GM12864 (cell line): ENCODE measurements at regions not wholly inside any gene's neighbourhood (a gene's known extent, or its start where the extent isn't known, plus 50 kb on each side); places are given as distances from the start of the nearest gene placed in this dataset.

Experiments
- DNase-seq: peaks from one replicate; pipeline ENCODE4 v3.0.0-alpha.2; 2011; ENCODE audit warnings: low read depth
- H3K4me3 ChIP-seq: 2 replicates; pipeline ENCODE4 v1.5.1; 2011; ENCODE audit warnings: mild to moderate bottlenecking, low read depth, low read length, control low read depth
- CTCF ChIP-seq: IDR thresholded peaks from 2 replicates; pipeline ENCODE4 v1.5.1; 2011; ENCODE audit warnings: low read depth, mild to moderate bottlenecking, moderate library complexity, low read length, control low read depth, inconsistent platforms; ENCODE audit errors: missing control alignments

- no peak overlapping the region for H3K4me3 ChIP-seq
- DNase-seq, result no peak
- TF ChIP-seq CTCF, result no peak
These were observed 416.0 kb downstream of the MAN2A1 start for GRCh38 chr5:110105692-110106091.

GRCh38 chr5:110106750-110107149 lies 417.0 kb downstream of the MAN2A1 start:
- no peak for DNase-seq
- no peak overlapping the region for H3K4me3 ChIP-seq
- TF ChIP-seq CTCF, result no peak

GRCh38 chr5:110108520-110108919 lies 418.8 kb downstream of the MAN2A1 start:
- no peak overlapping the region for H3K4me3 ChIP-seq
- TF ChIP-seq CTCF, result no peak
- no peak for DNase-seq

GRCh38 chr5:110109667-110110066 lies 419.9 kb downstream of the MAN2A1 start:
- no peak overlapping the region for H3K4me3 ChIP-seq
- no peak for DNase-seq
- no peak for TF ChIP-seq CTCF

GRCh38 chr5:110112348-110112747 lies 422.6 kb downstream of the MAN2A1 start:
- no peak for TF ChIP-seq CTCF
- H3K4me3 ChIP-seq, result no peak overlapping the region
- no peak for DNase-seq

- no peak overlapping the region for H3K4me3 ChIP-seq
- DNase-seq, result no peak
- TF ChIP-seq CTCF, result no peak
These were observed 425.8 kb downstream of the MAN2A1 start for GRCh38 chr5:110115503-110115902.

- no peak overlapping the region for H3K4me3 ChIP-seq
- no peak for TF ChIP-seq CTCF
- DNase-seq, result no peak
These were observed 426.8 kb downstream of the MAN2A1 start for GRCh38 chr5:110116539-110116938.
